ENCODE measurements at regions not wholly inside any gene's neighbourhood (a gene's known extent, or its start where the extent isn't known, plus 50 kb on each side); places are given as distances from the start of the nearest gene placed in this dataset.
"Not testable (repeated sequence)": the region's sequence is repeated elsewhere in the genome, so short reads cannot be mapped to it uniquely, and the experiment has no call there.

DNA sequence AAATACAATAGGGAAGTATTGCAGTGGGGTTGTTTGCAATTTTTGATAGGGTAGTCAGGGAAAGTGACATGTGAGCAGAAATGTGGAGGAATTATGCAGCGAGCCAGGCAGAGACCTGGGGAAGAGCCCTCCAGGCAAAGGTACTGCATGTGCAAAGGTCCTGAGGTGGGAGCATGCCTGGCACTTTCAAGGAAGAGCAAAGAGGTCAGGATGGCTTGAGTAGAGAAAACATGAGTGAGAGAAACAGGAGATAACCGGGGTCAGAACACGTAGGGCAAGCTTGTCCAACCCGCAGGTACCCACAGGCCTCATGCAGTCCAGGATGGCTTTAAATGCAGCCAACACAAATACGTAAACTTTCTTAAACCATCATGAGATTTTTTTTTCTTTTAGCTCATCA lies 71.0 kb downstream of the COQ2 start:
- DNase-seq (ENCODE audit: low spot score) = no peak

DNA sequence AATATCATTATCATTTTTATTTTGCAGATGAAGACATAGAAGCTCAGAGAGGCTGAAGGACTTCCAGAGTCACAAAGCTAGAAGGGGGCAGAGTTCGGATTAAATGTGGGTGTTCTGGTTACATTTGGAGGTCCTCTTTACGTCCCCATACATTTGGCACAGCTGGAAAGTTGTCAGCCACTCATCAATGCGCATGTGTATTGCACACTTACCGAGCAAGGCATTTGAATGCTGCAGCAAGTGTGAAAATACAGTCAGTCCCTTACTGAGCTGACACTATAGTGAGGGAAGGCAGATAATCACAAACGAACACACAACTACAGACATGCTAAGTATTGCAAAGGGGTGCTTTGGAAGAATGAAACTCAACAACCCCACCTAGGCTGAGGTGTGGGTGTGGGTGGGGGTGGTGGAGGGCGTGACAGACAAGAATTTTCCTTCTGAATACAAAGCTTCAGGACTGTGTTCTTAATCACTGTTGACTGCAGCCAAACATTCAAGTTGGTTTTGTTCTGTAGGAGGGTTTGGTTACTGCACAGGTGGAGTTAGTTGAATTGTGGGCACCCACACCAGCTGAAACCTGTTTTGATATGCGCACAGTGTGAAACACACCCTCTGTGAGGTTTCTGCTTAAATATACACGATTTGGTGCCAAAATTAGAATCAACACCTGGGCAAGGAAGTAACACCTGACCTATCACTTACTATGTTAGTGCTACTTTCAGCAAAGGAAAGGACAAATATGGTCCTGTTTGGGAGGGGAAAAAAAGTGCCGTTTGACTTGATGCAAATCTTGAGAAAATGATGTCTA lies 72.4 kb downstream of the COQ2 start:
- no peak for DNase-seq (ENCODE audit: low spot score)

DNA sequence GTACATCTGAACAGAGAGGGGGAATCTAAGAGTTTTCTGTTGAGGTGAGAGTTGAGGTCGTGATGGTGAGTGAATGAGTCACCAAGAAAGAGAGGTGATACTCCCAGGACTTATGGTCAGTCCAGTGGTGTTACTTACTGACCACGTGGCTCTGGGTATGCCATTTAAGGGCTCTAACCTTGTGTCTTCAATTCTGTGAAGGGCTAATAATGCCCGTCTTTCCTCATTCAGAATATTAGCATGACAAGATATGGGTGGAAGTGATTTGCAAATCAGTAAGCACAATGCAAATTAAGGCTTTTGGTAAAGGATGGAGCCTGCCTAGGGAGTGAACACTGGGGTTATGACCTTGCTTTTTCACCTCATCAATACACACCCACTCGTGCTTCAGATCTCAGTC lies 75.2 kb downstream of the COQ2 start:
- DNase-seq (ENCODE audit: low spot score) = no peak

DNA sequence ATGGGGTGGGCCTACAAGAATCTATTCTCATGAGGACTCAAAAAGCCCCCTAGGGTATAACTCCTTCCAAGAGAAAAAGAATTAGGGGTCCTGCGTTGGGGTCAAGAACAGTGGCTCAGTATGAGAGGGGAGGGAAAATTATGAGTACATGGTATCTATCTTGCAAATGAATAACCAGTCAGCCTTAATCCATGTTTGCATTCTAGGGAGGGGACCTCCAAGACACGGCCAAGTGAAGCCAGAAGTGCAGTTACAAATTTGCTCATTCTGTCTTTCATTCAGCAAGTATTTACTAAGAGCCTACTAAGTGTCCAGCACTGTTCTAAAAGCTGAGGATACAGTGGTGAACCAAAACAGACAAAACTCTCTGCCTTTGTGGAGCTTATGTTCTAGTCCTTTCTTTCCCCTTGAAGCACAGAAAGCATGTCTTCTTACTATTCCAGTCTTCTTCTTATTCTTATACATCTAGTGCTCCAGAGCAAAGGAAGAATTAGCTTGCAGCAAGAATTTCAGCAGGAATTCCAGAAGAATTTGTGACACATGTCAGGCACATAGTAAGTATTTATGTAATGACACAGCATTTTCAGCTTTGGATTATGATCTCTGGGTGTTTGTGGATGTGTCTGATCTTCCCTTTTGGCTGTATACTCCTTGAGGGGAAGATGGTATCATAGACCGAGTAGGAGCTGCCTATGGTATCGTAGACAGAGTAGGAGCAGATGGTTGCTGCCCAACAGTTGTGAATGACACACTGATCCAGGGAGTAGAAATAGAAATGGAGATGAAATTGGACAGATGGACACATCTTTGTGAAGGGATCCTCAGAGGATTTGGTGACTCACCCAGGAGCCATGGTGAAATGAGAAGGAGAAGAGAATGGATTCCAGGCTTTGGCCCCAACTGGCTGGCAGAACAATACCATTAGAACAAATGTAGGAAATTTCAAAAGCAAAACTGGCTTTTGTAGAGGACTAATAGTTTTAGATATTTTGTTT lies 75.9 kb downstream of the COQ2 start:
- DNase-seq (ENCODE audit: low spot score) = no peak

DNA sequence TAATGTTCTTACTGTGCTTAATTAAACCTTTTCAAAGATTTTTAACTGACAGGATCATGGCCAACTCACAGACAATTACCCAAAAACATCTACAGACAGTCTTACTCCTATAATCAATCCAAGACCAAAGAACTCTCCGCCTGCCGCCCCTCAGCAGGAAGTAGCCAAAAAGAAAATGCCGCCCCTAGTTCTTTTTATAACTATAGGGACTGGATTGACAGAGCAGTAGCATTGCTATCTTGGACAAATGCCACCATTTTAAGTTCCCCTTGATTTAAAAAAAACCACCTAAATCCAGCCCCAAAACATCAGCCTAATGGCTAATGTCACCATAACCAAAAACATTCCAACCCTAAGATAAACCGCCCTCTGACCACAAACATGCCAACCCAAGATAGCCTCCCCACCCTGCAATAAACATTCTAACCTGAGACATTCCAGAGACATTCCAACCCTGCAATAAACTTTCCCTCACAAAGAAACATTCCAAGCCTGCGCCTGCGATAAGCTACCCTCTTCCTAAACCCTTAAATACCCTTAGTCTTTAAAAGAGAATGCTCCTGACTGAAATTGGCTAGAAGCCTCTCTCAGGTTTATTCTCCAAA lies 77.0 kb downstream of the COQ2 start:
- no peak for DNase-seq (ENCODE audit: low spot score)

DNA sequence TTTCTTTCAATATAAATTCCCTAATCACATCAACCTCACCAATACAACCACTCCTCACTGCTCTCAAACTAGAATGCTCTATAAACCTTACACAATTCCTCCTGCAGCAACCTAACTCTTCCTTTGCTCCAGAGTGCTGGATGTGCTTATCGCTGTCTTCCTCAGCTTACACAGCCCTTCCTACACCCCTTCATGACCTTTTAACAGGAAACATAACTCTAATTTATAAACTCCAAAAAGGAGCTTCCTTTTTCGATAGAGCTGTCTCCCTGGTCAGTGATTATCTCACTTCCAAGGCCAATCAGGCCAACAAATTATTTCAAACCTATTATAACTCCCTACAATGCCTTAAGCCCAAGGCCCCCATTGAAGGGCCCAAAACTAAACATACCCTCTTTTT lies 78.8 kb downstream of the COQ2 start:
- no peak for DNase-seq (ENCODE audit: low spot score)

DNA sequence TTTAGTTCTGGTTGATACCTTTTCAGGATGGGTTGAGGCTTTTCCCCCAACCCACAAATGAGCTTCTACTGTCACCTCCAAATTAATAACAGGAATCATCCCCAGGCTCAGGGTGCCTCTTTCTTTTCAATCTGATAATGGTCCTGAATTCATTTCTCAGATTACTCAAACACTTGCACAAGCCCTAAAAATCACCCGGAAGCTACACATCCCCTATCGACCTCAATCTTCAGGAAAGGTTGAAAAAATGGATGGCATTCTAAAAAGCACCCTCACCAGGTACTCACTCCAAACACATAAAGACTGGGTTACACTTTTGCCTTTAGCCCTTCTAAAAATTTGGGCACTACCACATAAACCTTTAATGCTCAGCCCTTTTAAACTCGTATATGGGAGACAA lies 79.9 kb downstream of the COQ2 start:
- DNase-seq (ENCODE audit: low spot score) = no peak

DNA sequence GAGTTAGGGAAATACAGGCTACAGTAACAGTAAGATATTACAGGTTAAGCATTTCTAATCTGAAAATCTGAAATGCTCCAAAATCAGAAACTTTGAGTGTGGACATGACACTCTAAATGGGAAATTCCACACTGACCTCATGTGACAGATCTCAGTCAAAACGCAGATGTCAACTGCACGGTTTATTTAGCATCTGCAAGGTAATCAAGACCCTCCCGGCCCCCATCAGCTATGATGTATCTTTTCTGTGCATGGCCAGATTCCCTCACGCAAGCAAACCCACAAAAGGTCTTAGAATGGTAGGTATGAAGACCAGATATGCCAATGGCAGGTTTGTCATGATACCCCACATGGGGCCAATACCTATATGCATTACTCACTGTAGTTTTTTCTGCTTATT lies 82.8 kb downstream of the COQ2 start:
- DNase-seq (ENCODE audit: low spot score) = no peak

DNA sequence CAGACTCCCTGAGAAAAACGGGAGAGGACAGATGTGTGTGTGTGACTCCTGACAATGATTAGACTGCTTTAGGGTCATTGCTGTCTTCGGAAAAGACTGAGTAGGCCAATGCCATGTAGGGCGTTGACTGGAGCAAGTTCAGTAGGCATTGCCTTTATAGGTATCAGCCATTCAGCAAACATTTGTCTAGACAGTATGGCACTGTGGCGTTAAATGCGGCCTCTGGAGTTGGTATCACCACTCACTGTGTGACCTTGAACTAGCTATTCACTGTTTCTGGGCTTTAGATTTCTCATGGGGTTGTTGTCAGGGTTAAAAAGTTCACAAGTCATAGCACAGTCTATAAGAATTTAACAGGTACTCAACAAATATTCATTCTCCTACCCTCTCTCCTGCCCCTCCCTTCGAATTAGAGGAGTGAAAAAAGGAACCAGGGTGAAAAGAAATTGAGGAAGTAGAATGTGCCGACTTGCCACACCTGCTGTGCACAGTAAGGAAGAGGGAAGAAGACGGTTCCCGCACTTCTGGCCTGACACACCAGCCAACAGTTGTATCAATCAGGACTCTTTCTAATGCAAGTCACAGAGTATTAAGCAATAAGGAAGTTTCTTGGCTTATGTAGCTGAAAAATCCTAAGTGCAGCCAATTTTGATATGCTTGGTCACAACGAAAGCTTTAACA lies 83.2 kb upstream of the PLAC8 start:
- DNase-seq (ENCODE audit: low spot score) = no peak

DNA sequence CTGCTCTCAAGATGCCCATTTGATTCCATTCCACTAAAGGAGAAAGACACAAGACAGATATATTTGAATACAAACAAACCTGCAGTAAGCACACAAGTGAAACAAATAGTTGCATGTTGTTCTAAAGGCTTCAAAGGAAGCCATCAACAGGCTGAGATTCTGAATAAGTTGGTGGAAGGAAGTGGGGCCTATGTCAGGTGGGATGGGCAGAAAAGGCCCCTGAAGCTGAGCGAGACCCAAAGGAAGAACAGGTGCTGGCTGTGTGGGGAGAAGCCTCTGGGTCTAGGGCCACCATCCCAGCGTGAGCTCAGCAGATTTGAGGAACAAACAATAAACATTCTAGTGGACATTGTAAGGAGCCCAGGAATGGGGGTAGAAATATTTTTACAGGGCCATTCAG lies 82.4 kb upstream of the PLAC8 start:
- DNase-seq (ENCODE audit: low spot score) = no peak

DNA sequence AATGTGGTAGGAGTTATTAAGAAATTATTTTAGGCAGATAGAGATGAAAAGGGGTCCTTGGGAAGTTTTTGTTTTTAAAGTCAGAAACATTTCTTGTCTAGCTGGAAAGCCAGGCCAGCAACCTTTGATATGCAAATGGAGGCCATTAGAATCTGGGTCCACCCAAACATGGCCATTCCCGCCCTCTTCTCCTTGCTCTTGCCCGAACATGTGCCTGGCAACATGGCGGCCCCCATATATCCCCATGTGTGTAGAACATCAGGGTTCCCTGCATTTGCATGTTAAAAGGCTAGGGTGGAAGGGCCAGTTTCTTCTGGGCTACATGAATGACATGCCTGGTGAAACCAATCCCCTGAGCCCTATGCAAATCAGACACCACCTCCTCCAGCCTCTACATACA lies 80.7 kb upstream of the PLAC8 start:
- no peak for DNase-seq (ENCODE audit: low spot score)

DNA sequence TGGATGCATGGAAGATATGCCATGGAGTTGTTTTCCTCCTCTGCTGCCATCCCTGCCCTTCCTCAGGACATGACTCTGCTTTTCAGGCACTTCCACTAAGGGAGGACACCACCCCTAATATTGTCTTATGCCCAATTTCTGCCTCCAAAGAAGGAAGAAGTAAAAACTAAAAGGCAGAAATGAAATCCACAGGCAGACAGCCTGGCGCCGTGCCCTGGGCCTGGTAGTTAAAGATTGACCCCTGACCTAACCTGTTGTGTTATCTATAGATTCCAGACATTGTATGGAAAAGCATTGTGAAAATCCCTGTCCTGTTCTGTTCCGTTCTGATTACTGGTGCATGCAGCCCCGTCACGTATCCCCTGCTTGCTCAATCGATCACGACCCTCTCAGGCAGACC lies 80.1 kb upstream of the PLAC8 start:
- not testable (repeated sequence) for DNase-seq (ENCODE audit: low spot score)

DNA sequence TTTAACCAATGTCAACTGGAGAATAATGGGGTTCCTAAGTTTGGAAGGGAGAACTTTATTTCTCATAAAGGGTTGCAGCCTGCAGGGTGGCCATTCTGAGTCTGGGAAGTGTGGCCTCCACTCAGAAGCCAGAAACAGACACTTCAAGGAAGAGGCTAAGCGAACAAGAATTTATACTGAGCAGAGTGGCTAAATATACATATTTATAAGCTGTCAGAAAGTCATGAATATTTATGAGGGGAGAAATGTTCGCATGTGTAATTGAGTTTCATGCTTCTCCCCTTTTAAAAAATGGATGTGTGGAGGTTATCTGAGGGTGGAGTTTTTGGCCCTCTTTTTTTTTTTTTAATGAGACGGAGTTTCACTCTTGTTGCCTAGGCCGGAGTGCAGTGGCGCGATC lies 78.1 kb upstream of the PLAC8 start:
- DNase-seq (ENCODE audit: low spot score) = no peak

DNA sequence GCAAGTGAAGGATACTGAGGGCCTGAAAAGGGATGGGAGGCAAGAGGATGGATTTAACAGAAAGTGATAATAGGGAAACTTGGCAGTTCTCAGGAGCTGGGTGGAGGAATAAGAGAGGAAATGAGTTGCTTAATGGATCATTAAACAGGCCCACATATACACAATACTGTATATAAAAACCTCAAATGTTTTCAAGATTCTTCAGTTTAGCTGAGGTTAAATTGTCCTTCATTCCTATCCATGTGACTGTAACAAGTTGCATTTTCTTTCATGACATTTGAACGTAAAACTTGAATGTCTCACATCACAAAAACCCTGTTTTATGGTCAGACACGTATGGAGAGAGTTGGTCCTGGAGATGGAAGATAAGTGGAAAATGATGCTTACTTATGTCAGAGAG lies 76.5 kb upstream of the PLAC8 start:
- no peak for DNase-seq (ENCODE audit: low spot score)

DNA sequence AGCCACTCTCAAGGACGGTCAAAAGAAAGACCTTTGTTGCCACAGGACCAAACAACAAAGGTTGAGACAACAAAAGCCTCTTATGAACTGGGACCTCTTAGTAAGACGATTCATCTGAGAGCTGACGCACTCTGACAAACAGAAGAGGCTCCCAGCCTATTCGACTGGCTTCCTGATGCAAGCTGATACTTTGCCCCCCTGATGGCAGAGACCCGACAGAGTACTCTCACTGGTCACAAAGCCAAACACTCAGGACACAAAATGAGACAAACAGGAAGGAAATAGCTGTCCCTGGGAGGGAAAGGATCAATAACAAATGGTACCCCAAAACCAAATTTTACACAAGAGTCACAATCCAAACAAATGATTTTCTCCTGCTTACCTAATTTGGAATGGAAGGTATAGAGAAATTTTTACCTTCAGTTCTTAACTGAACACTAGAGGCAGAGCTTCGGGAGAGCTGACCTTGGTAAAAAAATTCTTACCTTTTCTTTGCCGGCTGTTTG lies 75.2 kb upstream of the PLAC8 start:
- DNase-seq (ENCODE audit: low spot score) = peak; percentile 53

DNA sequence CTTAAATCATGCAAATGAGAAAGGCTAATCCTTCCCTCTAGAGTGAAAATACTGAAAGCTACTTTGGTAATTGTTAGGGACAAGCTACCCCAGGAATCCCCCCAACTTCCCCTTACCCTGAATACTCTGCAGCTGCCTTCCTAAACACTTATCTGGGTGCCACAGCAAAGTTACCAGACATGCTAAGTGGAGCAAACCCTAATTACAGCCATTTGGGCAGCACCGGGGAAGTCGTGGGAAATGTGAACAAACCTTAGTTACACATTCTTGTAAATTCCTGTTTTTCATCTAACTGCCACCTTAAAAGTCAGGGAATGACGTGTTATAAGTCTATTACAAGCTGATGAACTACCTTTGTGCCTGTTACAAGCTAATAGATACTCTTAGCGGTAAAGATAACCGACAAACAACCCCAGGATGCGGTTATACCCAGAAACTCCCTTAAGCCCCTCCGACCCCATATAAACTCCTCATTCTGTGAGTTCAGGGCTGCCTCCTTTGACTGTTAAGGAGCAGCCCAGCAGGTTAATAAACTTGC lies 66.0 kb upstream of the PLAC8 start:
- no peak for DNase-seq (ENCODE audit: low spot score)

DNA sequence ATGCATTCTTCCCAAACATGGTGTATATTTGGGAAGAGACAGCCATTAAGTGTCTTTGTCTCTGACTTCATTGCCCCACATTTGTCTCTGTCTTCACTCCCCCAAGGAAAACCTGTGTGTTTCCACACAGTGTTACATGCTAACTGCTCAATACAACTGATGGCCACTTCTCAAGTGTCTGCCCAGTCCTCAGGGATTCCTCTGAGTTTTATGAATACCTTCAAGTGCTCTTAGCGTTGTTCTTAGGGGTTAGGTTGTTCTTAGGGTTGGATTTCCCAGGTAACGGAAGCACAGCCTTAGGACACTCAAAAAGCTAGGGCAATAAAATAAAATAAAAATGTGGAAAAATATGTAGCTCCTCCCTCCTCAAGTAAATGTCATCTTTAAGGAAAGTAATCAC lies 64.7 kb upstream of the PLAC8 start:
- DNase-seq (ENCODE audit: low spot score) = no peak

DNA sequence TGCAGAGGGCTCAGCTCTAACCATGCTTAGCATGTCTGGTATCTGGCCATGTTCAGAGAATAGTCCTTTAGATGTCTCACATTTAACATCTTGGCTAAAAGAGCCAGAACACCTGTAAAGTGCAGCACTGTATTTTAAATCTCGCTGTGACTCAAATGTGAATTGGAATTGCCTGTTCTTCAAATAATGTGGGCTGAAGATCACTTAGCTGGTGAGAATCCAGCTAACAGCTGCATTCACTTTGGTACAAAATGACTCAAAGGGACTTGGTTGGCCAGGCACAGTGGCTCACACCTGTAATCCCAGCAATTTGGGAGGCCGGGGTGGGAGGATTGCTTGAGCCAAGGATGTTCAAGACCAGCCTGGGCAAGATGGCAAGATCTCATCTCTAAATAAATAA lies 63.5 kb upstream of the PLAC8 start:
- no peak for DNase-seq (ENCODE audit: low spot score)

DNA sequence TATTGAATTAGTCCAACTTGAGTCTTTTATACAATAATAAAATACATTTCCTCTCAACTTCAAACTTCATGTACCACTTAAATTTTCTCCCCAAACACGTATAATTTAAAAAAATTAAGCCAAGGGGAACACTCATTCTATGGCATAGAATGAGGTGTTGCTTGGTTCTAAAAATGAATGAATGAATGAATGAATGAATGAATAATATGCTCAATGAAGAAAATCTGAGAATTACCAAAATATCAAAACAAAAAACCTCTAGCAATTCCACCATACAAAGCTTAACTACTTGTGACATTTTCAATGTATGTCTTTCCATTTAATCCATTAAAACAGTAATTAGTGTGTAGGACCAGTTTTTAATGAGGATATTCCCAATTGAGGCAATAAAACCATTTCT lies 62.7 kb upstream of the PLAC8 start:
- DNase-seq (ENCODE audit: low spot score) = no peak

DNA sequence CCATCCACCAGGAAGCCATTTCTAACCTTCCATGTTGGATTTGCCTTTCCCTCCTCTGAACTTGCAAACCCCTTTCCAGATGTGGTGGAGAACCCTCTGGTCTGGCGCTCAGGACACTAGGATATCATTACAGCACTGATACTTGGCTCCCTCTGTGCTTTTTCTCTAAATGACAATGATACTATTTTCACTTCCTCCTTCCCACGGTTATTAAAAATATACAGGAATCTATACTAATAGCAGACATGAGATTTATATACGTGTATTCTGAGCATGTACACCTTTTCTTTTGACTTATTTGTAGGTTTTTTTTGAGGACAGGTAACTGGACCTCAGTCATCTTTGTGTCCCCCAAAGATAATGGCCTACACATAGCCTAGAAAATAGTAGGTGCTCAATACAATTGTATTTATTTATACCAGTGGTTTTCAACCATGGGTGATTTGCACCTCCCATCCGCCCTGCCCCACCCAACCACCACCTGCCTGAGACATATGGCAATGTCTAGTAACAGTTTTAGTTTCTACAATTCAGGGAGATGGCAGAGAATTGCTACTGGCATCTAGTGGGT lies 60.4 kb upstream of the PLAC8 start:
- no peak for DNase-seq (ENCODE audit: low spot score)

DNA sequence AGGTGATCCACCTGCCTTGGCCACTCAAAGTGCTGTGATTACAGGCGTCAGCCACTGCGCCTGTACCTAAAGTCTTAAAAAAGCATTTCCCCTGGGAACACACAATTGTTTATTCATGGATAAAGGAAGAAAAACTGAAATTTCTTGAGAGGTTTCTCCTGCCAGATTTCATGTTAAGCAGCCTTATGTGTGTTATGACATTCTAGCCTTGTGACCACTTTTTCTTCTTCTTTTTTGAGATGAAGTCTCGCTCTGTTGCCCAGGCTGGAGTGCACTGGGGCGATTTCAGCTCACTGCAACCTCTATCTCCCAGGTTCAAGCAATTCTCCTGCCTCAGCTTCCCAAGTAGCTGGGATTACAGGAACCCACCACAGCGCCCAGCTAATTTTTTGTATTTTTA lies 57.8 kb upstream of the PLAC8 start:
- no peak for DNase-seq (ENCODE audit: low spot score)

Measured in HuH-7 (cell line).